Stomach (tissue), 8 donors: ENCODE measurements at regions not wholly inside any gene's neighbourhood (a gene's known extent, or its start where the extent isn't known, plus 50 kb on each side); places are given as distances from the start of the nearest gene placed in this dataset.

ENCODE experiments used
- DNase-seq, 2 donors: peaks; one replicate each; pipeline versions ENCODE4 v3.0.0 to v3.0.0-alpha.2; 2013 to 2019
- H3K27ac ChIP-seq, 5 donors: fragments of 200-600 bp in 4 of 5; sonication (generic) in 4 of 5; one replicate each; pipeline ENCODE4 v1.5.1; 2013 to 2019; ENCODE audit warnings: mild to moderate bottlenecking in 1 of 5, moderate library complexity in 1 of 5
- H3K27me3 ChIP-seq, 3 donors: fragments of 200-600 bp; sonication (generic); one replicate each; pipeline ENCODE4 v1.5.1; 2017 to 2019; ENCODE audit warnings: mixed run types in 1 of 3
- H3K36me3 ChIP-seq, 4 donors: fragments of 200-600 bp; sonication (generic); 1 replicate in 3 of 4; 2 replicates in 1 of 4; pipeline ENCODE4 v1.5.1; 2016 to 2019
- H3K4me1 ChIP-seq, 4 donors: fragments of 200-600 bp; sonication (generic); one replicate each; pipeline ENCODE4 v1.5.1; 2016 to 2019
- H3K4me3 ChIP-seq, 4 donors: fragments of 200-600 bp; sonication (generic) in 3 of 4; one replicate each; pipeline ENCODE4 v1.5.1; 2016 to 2019; ENCODE audit warnings: mild to moderate bottlenecking in 1 of 4
- H3K9me3 ChIP-seq, 4 donors: fragments of 200-600 bp; sonication (generic); one replicate each; pipeline ENCODE4 v1.5.1; 2016 to 2019
- EP300 ChIP-seq: sonication (generic); formaldehyde crosslinking; IDR thresholded peaks from one replicate; pipeline ENCODE4 v1.6.1; 2017; ENCODE audit warnings: antibody characterized with exemption
- POLR2A ChIP-seq, 4 donors: fragments of 450-650 bp; IDR thresholded peaks; one replicate each; pipeline ENCODE4 v1.6.1; 2016; ENCODE audit warnings: antibody characterized with exemption in 4 of 4, control low read depth in 2 of 4, mild to moderate bottlenecking in 1 of 4, moderate library complexity in 1 of 4
- POLR2AphosphoS5 ChIP-seq, 3 donors: sonication (generic); formaldehyde crosslinking; IDR thresholded peaks; one replicate each; pipeline ENCODE4 v1.6.1; 2016; ENCODE audit warnings: antibody characterized with exemption in 3 of 3
- WGBS, 5 donors: extraction: QIAGEN DNeasy Blood & Tissue Kit in 3 of 5; methylation state at CpG; one replicate each; pipeline versions ENCODE4 v1.1.5 to v1.1.7; 2013 to 2018; 5-methylcytosine and 5-hydroxymethylcytosine counted together
- intact Hi-C: fragments of 100-400 bp; cut with DNase I; formaldehyde crosslinking; loops from one replicate; pipeline ENCODE4 v1.15.1; 2023; ENCODE audit warnings: low total_unique reads
- TF ChIP-seq, protein P1 (sequence below), 7 experiments: fragments of 450-650 bp in 4 of 7; fragments of 200-600 bp in 3 of 7; sonication (generic) in 3 of 7; IDR thresholded peaks; one replicate each; pipeline ENCODE4 v1.5.1; 2016 to 2019; ENCODE audit warnings: antibody characterized with exemption in 7 of 7, control low read depth in 2 of 7, mild to moderate bottlenecking in 1 of 7
- donor health status: healthy with polysubstance abuse.
- donor health status: Bipolar disorder and iron deficiency.
- donor health status: healthy.

DNA sequence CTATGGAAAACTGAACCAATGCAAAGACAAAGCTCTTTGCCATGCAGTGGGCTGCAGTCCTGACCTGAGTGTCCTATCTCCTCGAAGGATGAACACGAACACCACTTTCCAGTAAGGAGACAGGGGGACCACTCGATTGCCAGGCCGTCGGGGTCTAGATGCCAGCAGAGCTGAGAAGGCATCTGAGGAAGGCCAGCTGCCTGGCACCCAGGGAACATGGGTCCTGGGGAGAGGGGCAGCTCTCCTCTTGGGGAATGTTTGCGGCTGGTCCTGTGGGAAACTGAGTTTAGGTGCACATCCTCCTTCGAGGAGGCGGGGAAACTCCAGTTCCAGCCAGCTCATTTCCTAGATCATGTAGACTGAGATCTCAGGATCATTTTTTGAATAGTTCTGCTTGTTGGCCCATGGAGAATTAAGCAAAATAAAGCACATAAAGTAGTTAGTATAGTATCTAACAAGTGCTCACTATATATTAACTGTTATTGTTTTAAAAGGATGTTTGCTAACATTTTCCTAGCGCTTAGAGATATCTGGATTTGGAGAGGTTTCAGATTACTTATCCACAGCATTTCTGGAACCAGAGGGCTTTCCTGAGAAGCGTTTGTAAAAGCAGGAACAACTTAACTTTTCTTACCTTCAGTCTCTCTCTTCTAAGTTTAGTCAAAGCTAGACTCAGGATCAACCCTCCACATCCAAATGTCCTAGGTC is 225.3 kb upstream of the FOXQ1 start:
- Histone ChIP-seq H3K36me3 (no peaks in the 10 kb centered on the region), H3K27me3 (no peaks in the 10 kb centered on the region), H3K4me3 (no peak overlapping the region), H3K27ac (peak overlapping the region; percentile 39 to 77 (median 73)), H3K4me1 (peaks cover 12 to 35% (median 23%) of the 10 kb centered on the region in 4 donors), H3K9me3 (no peaks in the 10 kb centered on the region)
- TF ChIP-seq, protein P1, sequence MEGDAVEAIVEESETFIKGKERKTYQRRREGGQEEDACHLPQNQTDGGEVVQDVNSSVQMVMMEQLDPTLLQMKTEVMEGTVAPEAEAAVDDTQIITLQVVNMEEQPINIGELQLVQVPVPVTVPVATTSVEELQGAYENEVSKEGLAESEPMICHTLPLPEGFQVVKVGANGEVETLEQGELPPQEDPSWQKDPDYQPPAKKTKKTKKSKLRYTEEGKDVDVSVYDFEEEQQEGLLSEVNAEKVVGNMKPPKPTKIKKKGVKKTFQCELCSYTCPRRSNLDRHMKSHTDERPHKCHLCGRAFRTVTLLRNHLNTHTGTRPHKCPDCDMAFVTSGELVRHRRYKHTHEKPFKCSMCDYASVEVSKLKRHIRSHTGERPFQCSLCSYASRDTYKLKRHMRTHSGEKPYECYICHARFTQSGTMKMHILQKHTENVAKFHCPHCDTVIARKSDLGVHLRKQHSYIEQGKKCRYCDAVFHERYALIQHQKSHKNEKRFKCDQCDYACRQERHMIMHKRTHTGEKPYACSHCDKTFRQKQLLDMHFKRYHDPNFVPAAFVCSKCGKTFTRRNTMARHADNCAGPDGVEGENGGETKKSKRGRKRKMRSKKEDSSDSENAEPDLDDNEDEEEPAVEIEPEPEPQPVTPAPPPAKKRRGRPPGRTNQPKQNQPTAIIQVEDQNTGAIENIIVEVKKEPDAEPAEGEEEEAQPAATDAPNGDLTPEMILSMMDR (IDR thresholded peaks at IDR 0.05), result no peak
- no peak for TF ChIP-seq EP300
- WGBS, 5 donors, result 58 to 76% (median 62%) methylated on average over 10 of the region's 10 CpGs
- intact Hi-C loops, result no loop called here
- DNase-seq, result no peak

DNA sequence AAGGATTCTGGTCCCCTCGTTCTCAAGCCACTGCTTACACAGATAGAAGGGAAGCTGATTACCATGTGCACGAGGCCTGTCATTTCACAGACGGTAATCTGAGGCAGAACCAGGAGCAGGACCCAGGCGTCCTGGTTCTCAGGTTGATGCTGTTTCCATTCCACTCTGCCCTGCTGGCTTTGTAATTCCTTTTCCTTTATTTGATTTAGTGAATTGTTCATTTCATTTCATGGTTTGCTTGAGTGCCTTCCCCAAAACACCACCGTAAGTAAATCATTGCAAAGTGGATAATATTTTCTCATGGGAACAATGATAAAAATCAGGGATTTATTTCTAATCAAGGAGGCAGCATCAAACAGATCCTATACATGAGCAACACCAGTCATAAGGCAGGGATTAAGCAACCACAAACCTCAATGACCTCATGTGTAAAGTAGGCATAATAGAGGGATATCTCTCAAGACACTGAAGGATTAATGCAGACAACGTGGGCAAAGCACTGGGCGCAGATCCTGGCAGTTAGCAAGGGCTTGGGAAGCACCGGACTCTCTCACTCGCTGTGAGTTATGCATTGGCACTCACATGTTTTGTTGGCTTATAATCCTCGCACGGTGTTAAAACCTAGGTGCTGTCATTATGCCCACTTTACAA is 229.5 kb upstream of the FOXQ1 start:
- H3K27me3 ChIP-seq, result no peaks in the 10 kb centered on the region
- H3K9me3 ChIP-seq, result no peaks in the 10 kb centered on the region
- H3K4me1 ChIP-seq, result peaks cover 16 to 44% (median 43%) of the 10 kb centered on the region in 4 donors
- intact Hi-C loops, result no loop called here
- H3K36me3 ChIP-seq, result no peaks in the 10 kb centered on the region
- DNase-seq, result no peak
- WGBS, 5 donors, result 35 to 53% (median 46%) methylated on average over 11 of the region's 11 CpGs
- TF ChIP-seq, protein P1 (IDR thresholded peaks at IDR 0.05), result no peak
- TF ChIP-seq POLR2AphosphoS5 (IDR thresholded peaks at IDR 0.05), result peak in 1 of 3 donors; percentile 48
- H3K27ac ChIP-seq, result peak overlapping the region; percentile 71 to 90 (median 81)
- no peak overlapping the region for H3K4me3 ChIP-seq

DNA sequence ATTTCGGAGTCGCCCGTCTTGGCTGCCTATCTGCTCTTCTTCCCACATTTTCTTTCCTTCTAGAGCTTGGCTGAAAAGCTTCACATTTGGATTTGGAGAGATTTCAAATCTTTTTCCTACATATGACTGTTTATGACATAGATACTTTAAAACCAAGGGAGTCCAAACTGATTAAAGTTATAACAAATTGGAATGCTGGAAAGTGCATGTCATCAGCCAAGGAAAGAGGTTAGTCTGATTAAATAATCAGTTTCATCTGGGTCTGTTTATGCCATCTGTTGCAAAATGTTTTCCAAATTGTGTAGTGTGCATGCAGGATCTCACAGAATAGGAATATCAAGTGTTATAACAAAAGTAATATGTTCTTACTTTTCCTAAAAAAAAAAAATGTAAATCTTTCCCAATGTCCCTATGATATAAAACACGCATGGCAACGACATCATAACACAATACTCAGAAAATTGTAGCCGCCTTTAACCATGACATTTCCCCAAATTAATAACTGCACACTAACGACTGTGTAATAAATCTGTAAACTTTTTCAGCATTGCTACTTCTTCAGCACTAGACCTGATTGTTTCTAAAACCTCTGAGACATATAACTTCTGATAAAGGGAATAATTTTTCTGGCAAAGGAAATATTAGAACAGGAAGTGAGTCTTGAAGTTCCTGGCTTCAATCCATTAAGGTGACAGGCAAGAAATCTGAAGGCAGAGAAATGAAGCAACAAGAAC is 230.2 kb upstream of the FOXQ1 start:
- peaks cover 18 to 46% (median 44%) of the 10 kb centered on the region in 4 donors for H3K4me1 ChIP-seq
- H3K9me3 ChIP-seq, result no peaks in the 10 kb centered on the region
- peak overlapping the region; percentile 76 to 90 (median 88) for H3K27ac ChIP-seq
- no peaks in the 10 kb centered on the region for H3K27me3 ChIP-seq
- H3K36me3 ChIP-seq, result no peaks in the 10 kb centered on the region
- WGBS, 5 donors, result 14 to 34% (median 16%) methylated on average over 7 of the region's 7 CpGs
- H3K4me3 ChIP-seq, result no peak overlapping the region
- intact Hi-C loops, result no loop called here
- DNase-seq, result peak in 1 of 2 donors; percentile 67
- TF ChIP-seq POLR2AphosphoS5 (IDR thresholded peaks at IDR 0.05), result no peak

DNA sequence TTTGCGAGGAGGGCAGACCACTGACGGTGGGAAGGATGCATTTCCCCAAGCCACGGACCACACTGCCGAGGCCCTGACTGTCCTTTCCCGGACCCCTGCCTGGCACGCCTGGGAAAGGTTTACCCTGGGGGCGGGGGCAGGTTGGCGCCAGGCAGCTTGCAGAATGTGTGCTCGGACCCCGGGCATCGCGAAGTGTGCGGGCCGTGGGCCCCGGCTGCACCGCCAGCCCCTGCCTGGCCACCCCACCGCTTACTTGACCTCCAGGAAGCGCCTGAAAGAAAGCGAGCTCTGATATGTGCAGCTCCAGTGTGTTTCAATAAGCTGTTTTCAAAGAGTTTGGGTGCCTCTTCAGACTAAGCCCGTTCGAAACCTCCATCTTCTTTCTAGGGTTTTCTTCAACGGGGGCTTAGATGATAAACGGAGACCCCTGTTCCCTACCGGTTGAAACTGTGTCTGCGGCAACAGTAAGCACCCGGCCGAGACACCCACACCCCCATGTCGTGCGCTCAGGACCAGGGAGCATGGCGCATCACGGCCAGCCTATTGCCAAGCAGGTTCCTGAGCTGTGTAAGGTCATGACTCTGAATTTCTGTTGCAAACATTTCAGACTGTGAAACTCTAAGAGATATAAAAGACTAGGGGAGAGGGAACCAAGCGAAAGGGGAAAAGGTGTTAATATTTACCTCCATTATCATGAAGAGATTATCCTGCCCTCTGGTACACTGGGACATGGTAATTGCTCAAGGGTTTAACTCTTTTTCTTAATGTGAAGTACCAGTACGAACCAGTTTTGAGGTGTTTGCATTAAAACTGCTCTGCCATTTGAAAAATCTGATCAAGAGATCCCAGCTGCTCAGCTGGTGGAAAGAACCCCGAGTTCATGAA is 231.2 kb upstream of the FOXQ1 start:
- no peaks in the 10 kb centered on the region for H3K27me3 ChIP-seq
- H3K4me1 ChIP-seq, result peaks cover 24 to 48% (median 43%) of the 10 kb centered on the region in 4 donors
- DNase-seq, result peak; percentile 69 to 88
- TF ChIP-seq POLR2A (IDR thresholded peaks at IDR 0.05) (no peak), POLR2AphosphoS5 (IDR thresholded peaks at IDR 0.05) (peak in 2 of 3 donors; percentile 77 to 78), EP300 (no peak)
- TF ChIP-seq, protein P1 (IDR thresholded peaks at IDR 0.05), result no peak
- no peaks in the 10 kb centered on the region for H3K9me3 ChIP-seq
- intact Hi-C loops, result no loop called here
- no peaks in the 10 kb centered on the region for H3K36me3 ChIP-seq
- peak overlapping the region in 3 of 4 donors; percentile 30 to 39 (median 38) for H3K4me3 ChIP-seq
- 35 to 66% (median 49%) methylated on average over 31 to 34 of the region's 34 CpGs for WGBS, 5 donors
- H3K27ac ChIP-seq, result peak overlapping the region; percentile 81 to 90 (median 88)
